Chondrocyte (in vitro differentiated cells): ENCODE measurements at regions not wholly inside any gene's neighbourhood (a gene's known extent, or its start where the extent isn't known, plus 50 kb on each side); places are given as distances from the start of the nearest gene placed in this dataset.

ENCODE experiments used
- DNase-seq: peaks from one replicate; pipeline ENCODE4 v3.0.0; 2021; ENCODE audit warnings: mixed read lengths, low spot score
- H3K27ac Mint-ChIP-seq: one replicate; pipeline ENCODE4 v1.8.0; 2021; ENCODE audit warnings: mild to moderate bottlenecking, moderate library complexity, mixed read lengths; ENCODE audit not compliant: unreplicated experiment
- H3K27me3 Mint-ChIP-seq: 2 replicates; pipeline ENCODE4 v1.8.0; 2021; ENCODE audit warnings: low read depth, mixed read lengths
- H3K36me3 Mint-ChIP-seq: 2 replicates; pipeline ENCODE4 v1.8.0; 2021; ENCODE audit warnings: low read depth, mixed read lengths
- H3K4me1 Mint-ChIP-seq: 2 replicates; pipeline ENCODE4 v1.8.0; 2021; ENCODE audit warnings: low read depth, mild to moderate bottlenecking, mixed read lengths
- H3K4me3 Mint-ChIP-seq: one replicate; pipeline ENCODE4 v1.8.0; 2021; ENCODE audit warnings: mild to moderate bottlenecking, moderate library complexity, mixed read lengths; ENCODE audit not compliant: unreplicated experiment
- H3K9me3 Mint-ChIP-seq: 2 replicates; pipeline ENCODE4 v1.8.0; 2021; ENCODE audit warnings: low read depth, mixed read lengths
- CTCF ChIP-seq: fragments of 200-600 bp; sonication (generic); IDR thresholded peaks from 2 replicates; pipeline ENCODE4 v1.5.0; 2021; ENCODE audit warnings: antibody characterized with exemption, mild to moderate bottlenecking, moderate library complexity

GRCh38 chr6:9487128-9487527 lies 927.7 kb downstream of the TFAP2A start:
- no peak overlapping the region for H3K4me3 Mint-ChIP-seq
- H3K27ac Mint-ChIP-seq: no peak overlapping the region
- no peaks in the 10 kb centered on the region for H3K9me3 Mint-ChIP-seq
- H3K27me3 Mint-ChIP-seq: no peaks in the 10 kb centered on the region
- peaks cover 7% of the 10 kb centered on the region for H3K4me1 Mint-ChIP-seq
- no peak for TF ChIP-seq CTCF
- no peaks in the 10 kb centered on the region for H3K36me3 Mint-ChIP-seq
- DNase-seq: no peak

GRCh38 chr6:9485992-9486391 lies 928.9 kb downstream of the TFAP2A start:
- Mint-ChIP-seq H3K4me3 (no peak overlapping the region), H3K27me3 (no peaks in the 10 kb centered on the region), H3K27ac (no peak overlapping the region), H3K36me3 (no peaks in the 10 kb centered on the region), H3K9me3 (no peaks in the 10 kb centered on the region), H3K4me1 (peaks cover 15% of the 10 kb centered on the region)
- TF ChIP-seq CTCF: no peak
- DNase-seq: no peak

GRCh38 chr6:9484686-9485085 lies 930.2 kb downstream of the TFAP2A start:
- no peaks in the 10 kb centered on the region for H3K9me3 Mint-ChIP-seq
- no peaks in the 10 kb centered on the region for H3K36me3 Mint-ChIP-seq
- peaks cover 15% of the 10 kb centered on the region for H3K4me1 Mint-ChIP-seq
- no peak overlapping the region for H3K4me3 Mint-ChIP-seq
- no peak for DNase-seq
- TF ChIP-seq CTCF: no peak
- H3K27me3 Mint-ChIP-seq: no peaks in the 10 kb centered on the region
- no peak overlapping the region for H3K27ac Mint-ChIP-seq

GRCh38 chr6:9484091-9484490 lies 930.8 kb downstream of the TFAP2A start:
- no peaks in the 10 kb centered on the region for H3K27me3 Mint-ChIP-seq
- no peak for DNase-seq
- no peaks in the 10 kb centered on the region for H3K9me3 Mint-ChIP-seq
- H3K36me3 Mint-ChIP-seq: no peaks in the 10 kb centered on the region
- no peak for TF ChIP-seq CTCF
- no peak overlapping the region for H3K4me3 Mint-ChIP-seq
- H3K4me1 Mint-ChIP-seq: peaks cover 15% of the 10 kb centered on the region
- no peak overlapping the region for H3K27ac Mint-ChIP-seq

- TF ChIP-seq CTCF: no peak
- Mint-ChIP-seq H3K27ac (peak overlapping the region; percentile 71), H3K36me3 (no peaks in the 10 kb centered on the region), H3K4me3 (no peak overlapping the region), H3K27me3 (no peaks in the 10 kb centered on the region), H3K9me3 (no peaks in the 10 kb centered on the region), H3K4me1 (peaks cover 15% of the 10 kb centered on the region)
- DNase-seq: no peak
Observed at GRCh38 chr6:9482030-9482738, 932.7 kb downstream of the TFAP2A start.
